ENCODE measurements at regions not wholly inside any gene's neighbourhood (a gene's known extent, or its start where the extent isn't known, plus 50 kb on each side); places are given as distances from the start of the nearest gene placed in this dataset.

DNA sequence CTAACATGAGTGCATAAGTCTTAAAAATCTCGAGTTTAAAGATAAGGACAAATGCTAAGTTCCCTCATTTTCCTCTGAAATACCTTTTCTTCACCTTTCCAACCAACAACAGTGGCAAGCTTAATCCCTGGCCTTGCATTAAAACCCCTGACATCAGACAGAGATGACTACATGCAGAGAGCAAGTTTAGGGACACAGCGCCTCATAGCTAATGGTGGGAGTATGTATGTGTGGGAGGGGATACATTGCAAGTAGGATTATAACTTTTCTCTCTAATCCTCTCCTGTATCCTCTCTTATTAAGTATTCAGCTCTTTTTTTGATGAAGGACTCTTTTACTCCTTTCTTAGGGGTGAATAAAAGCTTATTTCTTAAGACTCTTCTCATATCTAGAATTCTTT, 547.1 kb downstream of the CCER1 start:
- Histone ChIP-seq H2AK5ac (ENCODE audit: insufficient read length, low read length) (no peak overlapping the region), H2BK15ac (ENCODE audit: low read depth, low read length) (no peak overlapping the region), H3K23me2 (ENCODE audit: insufficient read length, low read depth, low read length, poor library complexity, severe bottlenecking) (no peaks in the 10 kb centered on the region), H2BK12ac (ENCODE audit: insufficient read length, low read depth, low read length) (no peak overlapping the region), H4K91ac (ENCODE audit: insufficient read length, low read depth, low read length) (no peak overlapping the region), H3K18ac (ENCODE audit: insufficient read length, low read depth, low read length) (no peak overlapping the region), H3K23ac (ENCODE audit: insufficient read length, low read depth, low read length) (no peak overlapping the region), H2BK120ac (ENCODE audit: low read depth, low read length, poor library complexity, severe bottlenecking) (no peak overlapping the region), H3K79me2 (ENCODE audit: insufficient read depth, low read length) (no peaks in the 10 kb centered on the region), H3K79me1 (ENCODE audit: insufficient read depth, low read depth, low read length, poor library complexity, severe bottlenecking) (no peaks in the 10 kb centered on the region), H3K27me3 (ENCODE audit: insufficient read depth, low read length) (no peaks in the 10 kb centered on the region), H2AFZ (ENCODE audit: low read length) (no peak overlapping the region), H3K56ac (ENCODE audit: insufficient read length, low read depth, low read length) (no peak overlapping the region), H3K9ac (ENCODE audit: extremely low read depth, insufficient read length, low read length) (no peak overlapping the region), H2BK20ac (ENCODE audit: low read depth, low read length, poor library complexity, severe bottlenecking) (no peak overlapping the region), H4K5ac (ENCODE audit: insufficient read length, low read depth, low read length) (no peak overlapping the region), H3K14ac (ENCODE audit: insufficient read depth, low read length) (no peak overlapping the region), H3K4ac (ENCODE audit: low read depth, low read length) (no peak overlapping the region), H3T11ph (ENCODE audit: low read length) (no peak overlapping the region), H2BK5ac (ENCODE audit: insufficient read length, low read length) (no peak overlapping the region), H3K4me2 (ENCODE audit: insufficient read depth, insufficient read length, low read length) (no peak overlapping the region), H3K27ac (ENCODE audit: insufficient read length, low read depth, low read length) (no peak overlapping the region), H4K20me1 (ENCODE audit: control insufficient read depth, insufficient read depth, insufficient read length) (no peaks in the 10 kb centered on the region), H3K4me1 (ENCODE audit: insufficient read depth, low read length) (no peaks in the 10 kb centered on the region), H3K9me3 (ENCODE audit: control insufficient read depth, low read depth, low read length) (no peaks in the 10 kb centered on the region), H4K8ac (replicated peaks; ENCODE audit: insufficient read length, low read depth, low read length) (no peak overlapping the region)
- Mint-ChIP-seq H3K36me3 (ENCODE audit: insufficient read depth in 1 of 3, low read depth in 3 of 3) (peaks cover 0 to 4% (median 2%) of the 10 kb centered on the region in 3 experiments; a peak in 2 of 7 replicates), H3K9me3 (peaks cover 0 to 5% of the 10 kb centered on the region in 2 experiments; a peak in 1 of 5 replicates), H3K4me1 (peaks cover 1 to 7% of the 10 kb centered on the region in 2 experiments), H3K4me3 (no peak overlapping the region), H3K27ac (peak overlapping the region in 1 of 3 experiments; percentile 49; a peak in 2 of 7 replicates), H3K27me3 (ENCODE audit: low read depth) (no peaks in the 10 kb centered on the region)
- TF ChIP-seq CTCF (conservative IDR thresholded peaks at IDR 0.05) = no peak; the same call in 2 of the 3 replicates
- no peak for DNase-seq
- no CpG with 5 or more reads among the region's 2 CpGs for WGBS (ENCODE audit: extremely low coverage, insufficient read length, low lambda C conversion rate)

Data from H9 (cell line).